Coronary artery (tissue), 2 donors: ENCODE measurements at regions not wholly inside any gene's neighbourhood (a gene's known extent, or its start where the extent isn't known, plus 50 kb on each side); places are given as distances from the start of the nearest gene placed in this dataset.
A peak's percentile ranks its signal among the peaks of the same experiment; 100 is the strongest.

Source experiments
- DNase-seq: peaks from one replicate; pipeline ENCODE4 v3.0.0-alpha.2; 2017; ENCODE audit warnings: low spot score
- H3K27ac ChIP-seq, 2 donors: fragments of 200-600 bp; sonication (generic); one replicate each; pipeline ENCODE4 v1.5.1; 2016 to 2019
- H3K4me3 ChIP-seq: fragments of 200-600 bp; sonication (generic); 2 replicates; pipeline ENCODE4 v1.5.1; 2016; ENCODE audit warnings: mild to moderate bottlenecking, moderate library complexity
- CTCF ChIP-seq: fragments of 200-600 bp; sonication (generic); IDR thresholded peaks from one replicate; pipeline ENCODE4 v1.5.1; 2019; ENCODE audit warnings: antibody characterized with exemption

DNA sequence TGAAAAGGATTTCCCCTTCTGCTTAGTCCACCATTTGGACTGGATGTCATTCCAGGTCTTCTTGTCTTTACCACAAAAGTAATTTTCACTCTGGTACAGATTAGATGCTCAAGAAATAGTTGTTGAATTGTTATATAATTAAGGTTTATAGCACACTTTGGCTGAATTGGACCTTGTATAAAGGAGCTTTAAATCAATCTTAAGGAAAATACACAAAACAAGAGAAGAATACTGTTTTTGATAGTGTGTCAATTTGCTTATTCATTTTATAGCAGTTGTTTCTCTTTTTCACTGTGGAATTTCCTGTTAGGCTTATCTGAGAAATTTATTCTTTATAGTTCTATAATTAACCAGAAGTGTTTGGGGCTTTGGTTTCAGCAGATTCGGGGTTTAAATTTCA, 62.7 kb upstream of the TDRD3 start:
- no peak overlapping the region for H3K4me3 ChIP-seq
- no peak overlapping the region for H3K27ac ChIP-seq
- no peak for TF ChIP-seq CTCF
- no peak for DNase-seq

DNA sequence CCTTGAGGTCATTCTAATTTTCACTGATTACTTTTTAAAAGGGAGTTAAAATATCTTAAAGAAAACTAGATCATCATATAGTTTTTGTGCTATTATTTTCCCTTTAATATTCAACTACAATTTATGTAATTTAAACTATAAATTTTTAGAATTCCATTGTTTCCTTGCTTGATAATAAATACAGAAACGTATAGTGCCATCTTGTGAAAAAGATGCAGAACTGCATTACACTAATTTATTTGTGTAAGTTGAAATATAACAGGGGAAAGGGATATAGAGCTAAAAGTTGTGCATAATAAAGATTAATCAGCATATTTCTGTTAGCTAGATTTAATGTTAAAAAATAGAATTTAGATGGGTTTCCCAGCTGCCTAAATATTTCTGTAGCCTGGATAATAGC, 61.5 kb upstream of the TDRD3 start:
- peak; percentile 32 for TF ChIP-seq CTCF
- H3K4me3 ChIP-seq, result no peak overlapping the region
- DNase-seq, result no peak
- no peak overlapping the region for H3K27ac ChIP-seq

GRCh38 chr13:60338754-60339153, 58.3 kb upstream of the TDRD3 start:
- DNase-seq, result no peak
- TF ChIP-seq CTCF, result no peak
- Histone ChIP-seq H3K27ac (no peak overlapping the region), H3K4me3 (no peak overlapping the region)

GRCh38 chr13:60343978-60344377, 53.0 kb upstream of the TDRD3 start:
- no peak overlapping the region for H3K4me3 ChIP-seq
- TF ChIP-seq CTCF, result no peak
- DNase-seq, result no peak
- no peak overlapping the region for H3K27ac ChIP-seq

GRCh38 chr13:60347174-60347573, 49.8 kb upstream of the TDRD3 start:
- Histone ChIP-seq H3K4me3 (no peak overlapping the region), H3K27ac (no peak overlapping the region)
- no peak for DNase-seq
- TF ChIP-seq CTCF, result no peak
